Ureter (tissue), 1 donor: ENCODE measurements at regions not wholly inside any gene's neighbourhood (a gene's known extent, or its start where the extent isn't known, plus 50 kb on each side); places are given as distances from the start of the nearest gene placed in this dataset.
"Not testable (repeated sequence)": the region's sequence is repeated elsewhere in the genome, so short reads cannot be mapped to it uniquely, and the experiment has no call there.

ENCODE experiments used
- DNase-seq: peaks from one replicate; pipeline ENCODE4 v3.0.0-alpha.2; 2020; ENCODE audit warnings: low spot score
- donor health status: DM: yes; HTN: yes; CAD: no.

GRCh38 chr3:15903759-15904720, 106.3 kb upstream of the ANKRD28 start:
- peak; percentile 45 for DNase-seq

- DNase-seq = no peak
Measured at GRCh38 chr3:15905041-15905440, 107.3 kb upstream of the ANKRD28 start.

GRCh38 chr3:15907403-15907802, 109.6 kb upstream of the ANKRD28 start:
- DNase-seq = not testable (repeated sequence)

- no peak for DNase-seq
Measured at GRCh38 chr3:15918988-15919387, 121.2 kb upstream of the ANKRD28 start.

GRCh38 chr3:15919971-15920370, 122.2 kb upstream of the ANKRD28 start:
- no peak for DNase-seq

- no peak for DNase-seq
Measured at GRCh38 chr3:15923640-15924405, 126.0 kb upstream of the ANKRD28 start.

GRCh38 chr3:15924914-15925313, 127.1 kb upstream of the ANKRD28 start:
- DNase-seq = no peak

- DNase-seq = no peak
Measured at GRCh38 chr3:15926871-15927270, 129.1 kb upstream of the ANKRD28 start.

- no peak for DNase-seq
Measured at GRCh38 chr3:15927969-15928368, 130.2 kb upstream of the ANKRD28 start.

GRCh38 chr3:15929944-15930571, 132.3 kb upstream of the ANKRD28 start:
- no peak for DNase-seq

GRCh38 chr3:15932348-15933300, 134.8 kb upstream of the ANKRD28 start:
- no peak for DNase-seq

GRCh38 chr3:15933439-15934139, 135.8 kb upstream of the ANKRD28 start:
- DNase-seq = no peak

- DNase-seq = no peak
Measured at GRCh38 chr3:15934389-15935195, 136.8 kb upstream of the ANKRD28 start.

- DNase-seq = no peak
Measured at GRCh38 chr3:15936312-15936711, 138.5 kb upstream of the ANKRD28 start.

- no peak for DNase-seq
Measured at GRCh38 chr3:15940641-15941040, 142.9 kb upstream of the ANKRD28 start.

GRCh38 chr3:15941457-15941856, 143.7 kb upstream of the ANKRD28 start:
- DNase-seq = not testable (repeated sequence)

GRCh38 chr3:15941958-15942357, 144.2 kb upstream of the ANKRD28 start:
- DNase-seq = no peak

- DNase-seq = no peak
Measured at GRCh38 chr3:15942462-15942861, 144.7 kb upstream of the ANKRD28 start.

- DNase-seq = no peak
Measured at GRCh38 chr3:15942936-15943335, 145.2 kb upstream of the ANKRD28 start.

GRCh38 chr3:15948388-15948787, 150.6 kb upstream of the ANKRD28 start:
- no peak for DNase-seq
